Calu3 (cell line): ENCODE measurements at regions not wholly inside any gene's neighbourhood (a gene's known extent, or its start where the extent isn't known, plus 50 kb on each side); places are given as distances from the start of the nearest gene placed in this dataset.

ENCODE experiments used
- BruUV-seq: library from RNA; stranded (reverse); fragments of 400-500 nt; replicated peaks from 2 replicates; lab custom pipeline; 2021; lab: Mats Ljungman, UMichigan
- CTCF ChIA-PET: fragments of 300-600 bp; sonication (Branson Sonifier 250); formaldehyde crosslinking; loops from one replicate; lab custom pipeline; 2022; ENCODE audit warnings: antibody characterized with exemption; lab: Charles Lee
- DNase-seq: peaks from one replicate; pipeline ENCODE4 v3.0.0; 2022
- H3K27ac Mint-ChIP-seq: one replicate; pipeline ENCODE4 v1.8.0; 2022; ENCODE audit warnings: mixed read lengths; ENCODE audit not compliant: unreplicated experiment
- H3K27me3 Mint-ChIP-seq: one replicate; pipeline ENCODE4 v1.8.0; 2022; ENCODE audit warnings: mixed read lengths; ENCODE audit not compliant: unreplicated experiment
- H3K36me3 Mint-ChIP-seq: one replicate; pipeline ENCODE4 v1.8.0; 2022; ENCODE audit warnings: mild to moderate bottlenecking, moderate library complexity, mixed read lengths; ENCODE audit not compliant: insufficient read depth, unreplicated experiment
- H3K4me1 Mint-ChIP-seq: one replicate; pipeline ENCODE4 v1.8.0; 2022; ENCODE audit warnings: mild to moderate bottlenecking, low read depth, mixed read lengths; ENCODE audit not compliant: unreplicated experiment
- H3K4me3 Mint-ChIP-seq: one replicate; pipeline ENCODE4 v1.8.0; 2022; ENCODE audit warnings: mild to moderate bottlenecking, low read depth, moderate library complexity, mixed read lengths; ENCODE audit not compliant: unreplicated experiment
- H3K9me3 Mint-ChIP-seq: one replicate; pipeline ENCODE4 v1.8.0; 2022; ENCODE audit warnings: low read depth, mixed read lengths; ENCODE audit not compliant: unreplicated experiment
- CTCF ChIP-seq: fragments of 200-600 bp; IDR thresholded peaks from one replicate; pipeline ENCODE4 v1.8.0; 2022; ENCODE audit warnings: antibody characterized with exemption; ENCODE audit not compliant: unreplicated experiment
- intact Hi-C: fragments of 100-400 bp; cut with micrococcal nuclease; formaldehyde crosslinking; loops from one replicate; pipeline ENCODE4 v1.10.0; 2022; ENCODE audit not compliant: unreplicated experiment

- CTCF ChIA-PET, result no interaction called here
- intact Hi-C loops, result no loop called here
- Mint-ChIP-seq H3K27ac (no peak overlapping the region), H3K4me3 (no peak overlapping the region), H3K4me1 (no peaks in the 10 kb centered on the region), H3K27me3 (peaks cover 43% of the 10 kb centered on the region), H3K9me3 (peaks cover 6% of the 10 kb centered on the region), H3K36me3 (no peaks in the 10 kb centered on the region)
- no peak for TF ChIP-seq CTCF
- no peak for DNase-seq
- BruUV-seq, result no TSS peak
These were observed 67.2 kb upstream of the DAP start for GRCh38 chr5:10828241-10828640.

GRCh38 chr5:10827571-10827970, 66.5 kb upstream of the DAP start:
- peaks cover 6% of the 10 kb centered on the region for H3K9me3 Mint-ChIP-seq
- no peak overlapping the region for H3K27ac Mint-ChIP-seq
- intact Hi-C loops, result no loop called here
- H3K36me3 Mint-ChIP-seq, result no peaks in the 10 kb centered on the region
- CTCF ChIA-PET, result no interaction called here
- TF ChIP-seq CTCF, result no peak
- H3K4me3 Mint-ChIP-seq, result no peak overlapping the region
- DNase-seq, result no peak
- H3K27me3 Mint-ChIP-seq, result peaks cover 43% of the 10 kb centered on the region
- BruUV-seq, result no TSS peak
- H3K4me1 Mint-ChIP-seq, result no peaks in the 10 kb centered on the region

- Mint-ChIP-seq H3K27me3 (peaks cover 43% of the 10 kb centered on the region), H3K9me3 (peaks cover 6% of the 10 kb centered on the region), H3K36me3 (no peaks in the 10 kb centered on the region), H3K27ac (no peak overlapping the region), H3K4me3 (no peak overlapping the region), H3K4me1 (no peaks in the 10 kb centered on the region)
- CTCF ChIA-PET, result no interaction called here
- no peak for TF ChIP-seq CTCF
- no peak for DNase-seq
- intact Hi-C loops, result no loop called here
- BruUV-seq, result no TSS peak
These were observed 65.9 kb upstream of the DAP start for GRCh38 chr5:10826971-10827370.

- CTCF ChIA-PET, result no interaction called here
- no peaks in the 10 kb centered on the region for H3K4me1 Mint-ChIP-seq
These were observed 65.0 kb upstream of the DAP start for GRCh38 chr5:10825897-10826644.

More at GRCh38 chr5:10825897-10826644, 65.0 kb upstream of the DAP start:
- no peak for TF ChIP-seq CTCF
- H3K4me3 Mint-ChIP-seq, result no peak overlapping the region
- H3K27ac Mint-ChIP-seq, result no peak overlapping the region
- H3K9me3 Mint-ChIP-seq, result peaks cover 6% of the 10 kb centered on the region
- no TSS peak for BruUV-seq
- peaks cover 43% of the 10 kb centered on the region for H3K27me3 Mint-ChIP-seq
- H3K36me3 Mint-ChIP-seq, result no peaks in the 10 kb centered on the region
- intact Hi-C loops, result no loop called here
- no peak for DNase-seq
